GM20431 (cell line): ENCODE measurements at regions not wholly inside any gene's neighbourhood (a gene's known extent, or its start where the extent isn't known, plus 50 kb on each side); places are given as distances from the start of the nearest gene placed in this dataset.

Experiments used
- in situ Hi-C: fragments of 300-500 bp; cut with MseI, MboI; formaldehyde crosslinking; loops from one replicate; pipeline ENCODE4 v1.15.0; 2020; ENCODE audit warnings: low sequenced_read_pairs; ENCODE audit not compliant: unreplicated experiment

DNA sequence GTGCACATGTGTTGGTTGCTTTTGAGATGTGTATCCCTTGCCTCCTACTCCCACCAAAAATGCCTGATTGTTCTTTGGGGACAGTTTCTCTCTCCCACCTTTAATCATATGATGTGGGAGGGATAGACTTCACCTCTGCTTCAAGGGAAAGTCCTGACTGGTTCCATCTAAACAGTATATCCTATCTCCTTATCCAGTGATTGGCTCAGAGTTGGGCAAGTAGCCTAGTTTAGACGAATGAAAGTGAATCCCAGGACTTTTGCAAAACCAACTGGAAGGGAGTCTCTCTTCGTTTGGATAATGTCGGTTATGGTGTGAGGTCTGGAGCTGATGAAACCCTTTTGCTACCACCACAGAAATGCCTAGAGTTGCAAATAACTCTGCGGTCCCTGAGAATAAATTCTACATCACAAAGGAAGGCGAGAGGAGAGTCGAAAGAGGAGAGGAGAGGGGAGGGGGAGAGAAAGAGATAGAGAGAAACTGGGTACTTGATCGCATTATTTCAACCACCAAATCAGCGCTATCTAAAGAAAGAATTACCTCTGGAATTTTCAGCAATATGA lies 77.1 kb upstream of the SALL1 start:
- in situ Hi-C loops: no loop called here

DNA sequence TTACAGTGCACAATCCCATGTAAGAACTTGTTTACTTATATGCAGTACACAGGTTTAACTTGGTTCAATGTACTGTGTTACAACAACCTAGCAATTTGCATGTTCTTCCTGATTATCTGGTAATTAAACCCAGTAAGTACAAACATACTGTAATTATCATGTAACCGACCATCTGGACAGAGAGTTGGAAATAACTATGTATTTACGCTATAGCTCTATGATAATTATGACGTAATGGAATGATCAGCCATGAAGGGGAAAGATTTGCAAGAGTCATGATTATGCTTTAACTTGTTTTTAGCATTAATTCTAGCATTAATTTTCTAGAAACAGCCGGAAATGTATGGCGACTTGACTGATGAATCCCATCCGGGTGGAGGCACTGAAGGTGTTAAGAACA lies 74.8 kb upstream of the SALL1 start:
- in situ Hi-C loops: no loop called here

DNA sequence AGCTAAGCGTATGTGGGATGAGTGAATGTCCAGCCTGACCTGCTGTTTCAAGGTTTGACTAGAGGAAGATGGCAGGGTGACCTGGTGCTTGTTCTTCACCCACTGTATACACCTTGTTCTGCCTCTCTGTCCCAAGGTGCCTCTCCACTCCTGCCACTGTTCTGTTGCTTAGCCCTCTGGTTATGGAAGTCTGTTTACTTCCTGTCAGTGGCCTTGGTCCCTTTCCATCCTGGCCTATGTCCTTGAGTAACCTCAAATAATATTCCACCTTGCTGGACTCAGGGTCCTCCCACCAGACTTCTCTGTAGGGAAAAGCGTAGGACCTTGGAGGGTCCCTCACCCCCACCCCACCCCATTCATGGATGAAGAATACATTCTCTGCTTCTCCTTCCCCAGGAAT lies 73.2 kb upstream of the SALL1 start:
- in situ Hi-C loops: no loop called here

DNA sequence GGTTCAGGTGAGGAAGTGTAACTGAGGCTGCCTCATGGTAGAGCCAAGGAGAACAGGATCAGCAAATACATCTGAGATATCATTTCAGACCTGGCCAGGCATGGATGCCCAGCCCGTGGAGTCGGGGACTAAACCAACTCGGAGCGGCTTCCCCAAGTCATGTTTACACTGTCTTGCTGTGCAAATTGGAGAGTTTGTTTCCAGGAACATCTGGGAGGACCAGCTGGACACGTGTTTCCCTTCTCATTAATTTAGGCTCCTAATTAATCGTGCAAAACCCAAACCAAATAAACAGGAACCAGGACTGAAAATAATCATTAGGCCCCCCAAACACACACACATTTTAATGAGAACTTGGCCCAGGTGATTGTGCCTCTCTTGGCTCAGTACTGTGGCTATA lies 70.9 kb upstream of the SALL1 start:
- in situ Hi-C loops: no loop called here

DNA sequence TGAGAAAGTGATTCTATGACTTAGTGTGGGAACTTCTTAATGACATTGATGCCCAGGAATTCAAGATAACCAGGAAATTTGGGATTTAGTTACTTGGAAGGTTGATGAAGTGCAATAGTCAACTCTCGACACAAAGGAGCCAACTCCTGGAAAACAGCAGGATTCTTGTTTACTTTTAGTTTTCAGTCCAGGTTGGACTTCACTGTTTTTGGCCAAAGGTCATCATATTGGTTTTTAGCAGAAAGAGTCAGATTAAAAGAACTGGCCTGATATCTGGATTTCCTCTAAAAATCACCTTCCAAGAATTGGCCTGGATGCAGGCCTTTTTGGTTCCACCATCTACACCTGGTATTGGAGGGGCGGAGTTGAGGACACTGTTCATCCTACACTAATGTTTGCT lies 60.1 kb upstream of the SALL1 start:
- in situ Hi-C loops: no loop called here

DNA sequence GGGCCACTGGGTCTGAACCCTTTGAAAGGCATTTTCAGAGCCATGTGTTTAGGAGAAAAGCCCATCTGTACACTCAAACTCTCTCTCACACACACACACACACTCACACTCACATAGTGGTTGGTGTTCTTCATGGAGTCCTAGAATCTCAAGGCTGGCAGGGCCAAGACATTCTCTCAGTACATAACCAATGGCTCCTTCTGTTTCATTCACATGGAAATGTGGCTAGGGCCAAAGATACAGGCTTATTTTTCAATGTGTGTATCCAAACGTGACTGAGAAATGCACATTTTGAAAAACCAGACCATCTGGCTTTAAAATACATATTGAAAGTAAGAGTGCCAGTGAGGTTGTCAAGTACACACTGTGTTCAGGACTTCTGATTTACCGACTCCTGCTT lies 59.0 kb upstream of the SALL1 start:
- in situ Hi-C loops: no loop called here

DNA sequence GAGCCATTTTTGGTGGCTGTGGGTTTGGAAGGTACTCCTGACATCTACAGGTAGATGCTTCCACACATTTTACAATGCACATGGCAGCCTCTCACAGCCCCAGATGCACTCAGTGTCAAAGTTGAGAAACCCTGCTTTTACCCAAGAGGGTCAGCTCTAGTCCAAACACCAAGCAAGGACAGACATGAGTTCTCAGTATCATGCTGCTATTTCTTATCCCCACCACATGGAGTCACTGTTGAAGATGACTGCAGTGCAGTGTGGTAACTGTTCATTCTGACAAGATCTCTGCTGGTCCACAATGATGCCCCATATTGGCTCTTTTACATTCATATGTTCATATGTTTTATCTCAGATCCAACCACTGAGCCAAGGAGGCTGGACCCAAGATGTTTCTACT lies 50.5 kb upstream of the SALL1 start:
- in situ Hi-C loops: no loop called here
